ENCODE measurements at regions not wholly inside any gene's neighbourhood (a gene's known extent, or its start where the extent isn't known, plus 50 kb on each side); places are given as distances from the start of the nearest gene placed in this dataset.
"Not testable (repeated sequence)": the region's sequence is repeated elsewhere in the genome, so short reads cannot be mapped to it uniquely, and the experiment has no call there.

DNA sequence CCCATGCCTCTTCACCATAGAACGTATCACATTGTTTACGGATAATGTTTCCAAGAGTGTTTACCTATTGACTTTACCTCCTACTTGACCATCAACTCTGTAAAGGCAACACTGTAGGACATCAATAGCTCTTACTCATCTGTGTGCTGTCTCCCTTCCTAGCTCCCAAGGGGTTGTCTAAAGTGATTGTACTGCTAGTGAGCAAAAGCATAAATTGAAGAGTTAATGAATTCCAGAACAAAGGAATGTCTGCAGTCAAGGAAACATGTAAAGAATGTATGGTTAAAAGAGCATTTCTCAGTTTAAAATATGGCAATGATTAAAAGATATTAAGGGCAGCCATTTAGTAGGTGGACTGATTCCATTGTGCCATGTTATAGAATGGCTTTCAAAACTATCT lies 985.4 kb downstream of the TBC1D32 start:
- no peak for DNase-seq

DNA sequence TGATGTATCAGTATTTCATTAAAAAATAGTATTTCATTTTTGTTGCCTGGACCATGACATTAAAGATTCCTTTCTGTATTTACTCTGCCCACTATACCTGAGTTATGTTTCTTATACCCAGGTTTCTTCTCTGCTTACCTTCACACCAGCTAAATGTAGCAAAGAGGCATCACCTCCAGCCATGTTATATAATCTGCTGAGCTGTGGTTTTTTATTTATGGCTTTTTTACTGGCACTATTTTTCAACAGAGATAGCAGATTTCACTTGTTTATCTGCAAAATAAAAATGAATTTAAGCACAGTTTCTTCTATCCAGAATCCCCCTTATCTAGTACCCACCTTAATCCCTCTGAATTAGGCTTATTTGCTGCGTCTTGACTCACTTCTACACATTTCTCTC lies 979.0 kb upstream of the MAN1A1 start:
- no peak for DNase-seq

DNA sequence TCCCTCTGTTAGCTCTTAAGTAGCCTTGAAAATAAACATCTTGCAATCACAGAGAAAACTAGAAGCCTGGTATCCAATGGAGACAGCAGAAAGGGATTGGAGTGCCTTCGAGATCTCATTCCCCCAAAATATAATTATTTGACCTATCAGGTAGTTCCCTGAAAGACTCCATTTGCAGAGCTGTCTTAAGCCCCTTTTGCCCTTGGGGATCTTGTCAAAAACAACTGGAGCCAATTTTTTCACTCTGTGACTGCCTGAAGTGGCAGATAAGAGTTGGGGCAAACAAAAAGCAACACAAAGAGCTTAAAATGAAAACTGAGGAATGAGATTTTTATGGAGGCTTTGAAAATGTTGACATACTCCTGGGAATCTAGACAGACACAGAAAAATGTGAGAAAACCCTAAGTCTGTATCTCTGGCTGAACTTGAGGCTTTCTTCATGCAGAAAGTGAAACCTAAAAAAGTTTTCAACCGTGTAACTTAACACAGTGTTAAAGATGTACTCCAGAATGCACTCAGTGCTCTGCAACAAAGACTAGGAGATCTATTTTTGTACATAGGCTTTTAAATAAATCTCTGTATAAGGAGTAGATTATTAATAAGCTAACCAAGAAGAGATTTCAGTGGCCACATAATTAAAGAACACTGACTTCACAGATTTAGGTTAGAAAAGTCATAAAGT lies 971.1 kb upstream of the MAN1A1 start:
- no peak for DNase-seq

DNA sequence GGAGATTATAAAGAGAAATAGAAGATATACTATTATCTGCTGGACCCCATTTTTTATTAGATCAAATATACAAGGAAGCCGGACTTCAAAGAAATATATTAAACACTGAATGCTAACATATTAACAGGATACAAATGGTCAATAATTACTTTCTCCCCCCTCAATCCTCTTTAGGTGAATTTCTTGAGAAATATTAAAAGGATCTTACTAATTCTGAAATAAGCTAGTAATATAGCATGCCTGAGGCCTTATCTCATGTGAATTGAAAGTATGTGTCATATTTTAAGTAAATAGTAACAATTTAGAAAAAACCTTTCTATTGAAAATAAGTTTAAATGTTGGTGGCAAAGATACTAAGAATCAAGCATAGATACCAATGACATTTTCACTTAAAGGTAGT lies 954.7 kb upstream of the MAN1A1 start:
- no peak for DNase-seq

DNA sequence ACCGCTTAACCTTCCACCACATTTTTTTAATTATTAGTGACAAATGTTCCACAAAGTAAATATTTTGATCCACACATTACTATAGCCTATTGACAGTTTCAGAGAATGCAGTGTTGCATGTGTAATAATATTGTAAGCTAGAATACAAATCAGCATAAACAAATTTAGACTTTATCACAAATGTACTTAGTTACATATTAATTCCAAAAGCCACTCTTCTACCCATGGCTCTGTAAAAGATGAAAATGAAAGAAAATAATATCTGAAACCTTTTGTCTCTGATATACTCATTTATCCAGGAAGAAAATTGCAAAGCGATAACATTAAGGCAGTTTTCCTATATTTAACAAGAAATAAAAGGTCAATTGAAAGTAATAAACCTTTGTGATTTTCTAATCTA lies 954.0 kb upstream of the MAN1A1 start:
- DNase-seq, result no peak

DNA sequence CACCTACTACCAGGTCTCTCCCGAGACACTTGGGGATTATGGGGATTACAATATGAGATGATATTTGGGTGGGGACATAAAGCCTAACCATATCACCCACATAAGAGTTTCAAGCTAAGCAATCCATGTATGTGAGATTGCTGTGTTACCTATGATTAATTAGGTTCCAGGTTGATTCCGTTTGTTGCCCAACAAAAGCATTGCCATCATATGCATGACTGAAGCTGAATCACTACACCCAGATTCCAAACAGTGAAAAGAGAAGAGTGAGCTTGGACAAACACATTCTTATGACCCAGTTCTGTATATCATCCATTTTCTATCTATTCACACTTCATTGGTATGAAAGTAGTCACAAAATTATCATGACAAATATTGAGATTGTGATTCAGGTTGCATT lies 952.5 kb upstream of the MAN1A1 start:
- DNase-seq, result no peak

DNA sequence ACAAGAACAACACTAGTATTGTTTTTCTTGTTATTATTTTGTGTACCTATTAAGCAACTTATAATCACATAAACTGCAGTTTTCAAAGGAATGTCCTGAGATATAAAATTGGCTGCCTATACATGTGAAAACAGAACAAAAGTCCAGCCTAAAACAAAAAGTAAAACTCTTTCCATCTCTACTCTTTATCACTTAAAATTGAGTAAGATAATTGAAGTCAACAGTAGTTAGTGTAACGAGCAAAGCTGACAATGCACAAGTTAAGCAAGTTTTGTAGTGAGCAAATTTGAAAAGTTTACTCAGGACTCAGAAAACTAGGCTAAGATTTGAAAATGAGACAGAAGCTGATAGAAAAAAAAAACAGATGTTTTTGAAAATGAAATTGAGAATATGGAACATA lies 941.4 kb upstream of the MAN1A1 start:
- DNase-seq, result no peak

DNA sequence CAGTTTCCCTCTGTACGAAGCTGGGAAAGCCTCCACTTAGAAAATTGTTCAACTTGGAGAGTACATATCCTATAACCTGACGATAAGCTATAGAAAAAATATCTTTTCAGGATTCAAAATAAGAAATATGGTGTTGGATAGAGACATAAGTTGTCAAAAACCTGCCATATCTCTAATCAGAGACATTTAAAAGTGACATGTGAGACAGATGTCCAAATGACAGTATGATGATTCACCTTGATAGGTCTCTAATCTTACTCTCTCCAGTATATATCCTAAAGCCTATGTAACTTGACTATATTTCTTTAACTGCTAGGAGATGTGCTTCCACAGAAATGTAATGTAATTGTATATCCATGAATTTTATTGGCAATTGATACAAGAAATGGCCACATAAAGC lies 932.4 kb upstream of the MAN1A1 start:
- no peak for DNase-seq

DNA sequence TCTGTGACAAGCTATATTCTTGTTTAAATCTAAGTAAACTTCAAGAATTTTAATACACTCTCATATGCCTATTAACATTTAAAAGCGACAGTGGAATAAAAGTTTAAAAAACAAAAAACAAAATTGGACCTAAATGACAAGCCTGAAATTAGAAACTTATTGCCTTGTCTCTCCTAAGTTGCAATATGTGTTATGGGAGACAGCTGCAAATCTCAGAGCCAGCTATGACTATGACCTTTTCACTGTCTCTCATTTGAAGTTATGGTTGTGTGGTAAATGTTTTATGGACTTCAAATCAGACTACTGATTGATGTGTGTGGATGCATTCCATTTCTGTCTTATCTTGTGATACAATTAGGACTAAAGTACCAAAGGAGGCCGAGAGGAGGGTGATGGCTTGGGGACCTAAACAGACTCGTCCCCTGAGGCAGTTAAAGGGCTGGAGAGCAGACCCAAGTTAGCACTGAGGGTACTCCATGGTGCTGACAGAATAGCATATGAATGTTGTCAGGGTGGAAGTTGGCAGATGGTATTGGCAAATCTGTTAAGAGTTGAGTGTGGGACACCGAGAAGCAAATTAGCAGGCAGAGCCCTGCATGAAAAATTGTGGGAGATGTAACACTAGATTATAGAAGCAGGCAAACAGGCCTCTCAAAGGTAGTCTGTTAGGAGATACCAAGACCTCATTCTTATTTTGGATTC lies 930.1 kb upstream of the MAN1A1 start:
- DNase-seq, result no peak

DNA sequence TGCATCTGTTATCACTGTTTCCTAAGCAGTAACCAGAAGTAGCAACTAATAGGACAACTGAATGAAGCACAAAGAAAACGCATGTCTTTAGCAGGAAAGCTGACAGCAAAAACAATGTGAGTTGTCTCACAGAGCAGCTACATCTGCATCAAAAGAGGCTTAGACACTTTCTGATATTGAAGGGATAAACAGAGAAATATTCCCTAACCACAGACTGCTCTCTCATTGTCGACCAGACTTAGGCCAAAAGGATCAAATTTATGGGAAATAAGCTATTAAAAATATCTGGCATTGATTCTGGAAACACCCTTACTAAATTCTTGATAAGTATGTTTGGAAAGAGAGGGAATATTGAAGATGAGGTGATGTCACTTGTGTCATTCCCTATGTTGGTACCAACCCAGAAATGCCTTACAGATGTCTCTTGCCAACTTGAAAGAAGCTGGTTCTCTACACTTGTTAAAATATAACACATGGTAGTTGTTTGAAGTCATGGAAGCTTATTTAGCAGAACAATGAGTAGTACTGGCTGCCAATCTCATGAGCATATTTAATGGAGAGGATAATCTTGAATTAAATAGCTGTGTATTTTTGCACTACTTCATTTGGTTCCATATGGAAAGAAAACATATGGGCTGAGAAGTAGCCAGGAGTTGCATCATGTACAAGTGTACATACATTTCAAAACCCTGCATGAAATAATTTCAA lies 929.3 kb upstream of the MAN1A1 start:
- DNase-seq, result no peak

DNA sequence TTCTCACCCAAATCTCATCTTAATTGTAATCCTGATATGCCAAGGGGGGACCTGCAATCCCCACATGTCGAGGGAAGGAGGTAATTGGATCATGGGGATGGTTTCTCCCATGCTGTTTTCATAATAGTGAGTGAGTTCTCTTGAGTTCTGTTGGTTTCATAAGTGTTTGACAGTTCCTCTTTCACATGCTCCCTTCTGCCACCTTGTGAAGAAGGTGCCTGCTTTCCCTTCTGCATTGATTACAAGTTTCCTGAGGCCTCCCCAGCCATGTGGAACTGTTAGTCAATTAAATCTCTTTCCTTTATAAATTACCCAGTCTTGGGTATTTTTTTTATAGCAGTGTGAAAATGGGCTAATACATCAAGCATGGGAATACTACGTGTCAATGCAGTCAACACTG lies 925.0 kb upstream of the MAN1A1 start:
- no peak for DNase-seq

DNA sequence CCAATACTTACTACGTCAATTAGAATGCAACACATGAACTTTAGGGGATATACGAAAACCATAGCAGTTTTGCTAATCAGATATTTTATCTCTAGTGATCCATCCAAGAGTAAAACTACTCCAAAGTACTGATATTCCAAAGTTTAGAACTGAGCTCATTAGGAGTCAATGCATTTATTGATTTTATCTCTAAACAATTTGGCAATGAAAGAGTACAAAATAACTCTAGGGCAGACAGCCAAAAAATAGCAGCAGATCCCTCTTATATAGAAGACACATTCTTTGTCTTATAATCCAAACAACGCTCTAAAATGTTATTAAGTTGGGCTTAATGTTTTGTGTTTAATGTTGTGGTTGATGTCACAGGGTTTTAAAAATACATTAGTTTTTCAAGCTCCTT lies 923.9 kb upstream of the MAN1A1 start:
- no peak for DNase-seq

DNA sequence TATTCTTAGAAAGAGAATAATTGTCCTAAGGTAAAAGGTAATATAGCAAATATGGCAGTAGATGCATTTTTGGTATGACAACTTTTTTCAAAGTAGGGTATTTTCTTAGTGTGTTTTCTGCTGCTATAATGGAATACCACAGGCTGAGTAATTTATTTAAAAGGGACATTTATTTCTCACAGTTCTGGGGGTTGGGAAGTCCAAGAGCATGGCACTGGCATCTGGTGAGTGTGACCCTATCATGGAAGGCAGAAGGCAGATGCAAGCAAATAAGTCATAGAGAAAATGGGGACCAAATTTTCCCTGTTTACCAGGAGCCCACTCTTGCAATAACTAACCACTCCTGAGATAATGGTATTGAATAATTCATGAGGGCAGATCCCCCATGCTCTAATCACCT lies 922.5 kb upstream of the MAN1A1 start:
- no peak for DNase-seq

DNA sequence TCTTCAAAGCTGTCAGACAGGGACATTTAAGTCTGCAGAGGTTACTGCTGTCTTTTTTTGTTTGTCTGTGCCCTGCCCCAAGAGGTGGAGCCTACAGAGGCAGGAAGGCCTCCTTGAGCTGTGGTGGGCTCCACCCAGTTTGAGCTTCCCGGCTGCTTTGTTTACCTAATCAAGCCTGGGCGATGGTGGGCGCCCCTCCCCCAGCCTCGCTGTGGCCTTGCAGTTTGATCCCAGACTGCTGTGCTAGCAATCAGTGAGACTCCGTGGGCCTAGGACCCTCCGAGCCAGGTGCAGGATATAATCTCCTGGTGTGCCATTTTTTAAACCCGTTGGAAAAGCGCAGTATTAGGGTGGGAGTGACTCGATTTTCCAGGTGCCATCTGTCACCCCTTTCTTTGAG lies 918.7 kb upstream of the MAN1A1 start:
- not testable (repeated sequence) for DNase-seq

DNA sequence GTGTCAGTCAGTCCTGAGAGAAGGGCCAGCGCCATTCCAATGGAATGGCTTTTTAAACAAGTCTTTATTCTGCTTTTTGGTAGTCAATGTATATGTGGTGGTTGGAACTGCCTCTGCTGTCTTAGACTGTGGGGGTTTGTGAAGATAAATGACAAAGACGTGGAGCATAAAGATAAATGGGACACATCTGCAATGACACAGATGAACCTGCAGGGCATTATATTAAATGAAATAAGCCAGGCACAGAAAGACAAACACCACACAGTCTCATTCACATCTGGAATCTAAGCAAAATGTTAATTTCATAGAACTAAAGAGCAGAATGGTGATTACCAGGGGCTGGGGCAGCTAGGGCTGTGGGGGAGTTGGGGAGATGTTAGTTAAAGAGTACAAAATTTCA lies 912.8 kb upstream of the MAN1A1 start:
- no peak for DNase-seq

DNA sequence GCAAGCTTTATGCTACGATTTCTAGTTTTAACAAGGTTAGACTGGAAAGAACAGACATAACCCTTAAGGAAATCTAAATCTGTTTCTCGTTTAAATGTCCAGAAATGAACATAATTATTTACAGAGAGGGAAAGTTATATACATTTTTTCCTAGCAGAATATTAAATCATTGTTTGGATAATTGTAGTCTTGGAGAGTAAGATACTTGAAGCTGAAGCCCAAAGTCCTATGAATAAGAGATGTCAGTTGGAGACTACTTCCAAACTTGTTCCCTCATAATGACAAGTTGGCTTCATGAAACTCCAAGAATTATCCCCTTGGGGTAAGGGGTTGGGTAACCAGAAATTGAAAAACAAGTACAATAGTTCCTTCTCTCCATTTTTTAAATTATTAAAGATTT lies 911.1 kb upstream of the MAN1A1 start:
- no peak for DNase-seq

DNA sequence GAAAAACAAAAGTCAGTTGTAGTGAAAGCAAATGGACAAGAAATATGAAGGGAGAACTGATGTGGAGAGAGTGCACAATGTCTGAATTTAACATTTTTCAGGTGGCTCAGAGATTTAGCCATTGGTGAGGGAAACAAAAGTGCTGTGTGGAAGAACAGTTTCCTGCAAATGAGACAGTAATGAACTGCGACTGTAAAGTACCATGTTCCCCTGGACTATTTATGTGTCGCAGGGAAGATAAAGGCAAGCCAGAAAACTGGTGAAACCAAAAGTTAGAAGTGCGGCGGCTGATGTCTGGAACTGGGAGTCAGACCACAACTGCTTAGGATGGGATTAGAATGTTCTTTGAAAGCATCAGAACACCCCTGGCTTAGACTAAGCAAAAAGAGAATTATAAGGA lies 905.1 kb upstream of the MAN1A1 start:
- DNase-seq, result no peak

DNA sequence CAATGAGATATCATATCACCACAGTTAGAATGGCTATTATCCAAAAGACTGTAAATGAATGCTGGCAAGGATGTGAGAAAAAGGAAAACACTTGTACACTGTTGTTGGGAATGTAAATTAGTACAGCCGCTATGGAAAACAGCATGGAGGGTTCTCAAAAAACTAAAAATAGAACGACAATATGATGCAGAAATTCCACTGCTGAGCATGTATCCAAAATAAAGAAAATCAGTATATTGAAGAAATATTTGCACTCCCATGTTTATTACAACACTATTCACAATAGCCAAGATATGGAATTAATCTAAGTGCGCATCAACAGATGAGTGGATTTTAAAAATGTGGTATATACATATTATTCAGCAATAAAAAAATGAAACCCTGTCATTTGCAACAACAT lies 898.9 kb upstream of the MAN1A1 start:
- DNase-seq, result no peak

DNA sequence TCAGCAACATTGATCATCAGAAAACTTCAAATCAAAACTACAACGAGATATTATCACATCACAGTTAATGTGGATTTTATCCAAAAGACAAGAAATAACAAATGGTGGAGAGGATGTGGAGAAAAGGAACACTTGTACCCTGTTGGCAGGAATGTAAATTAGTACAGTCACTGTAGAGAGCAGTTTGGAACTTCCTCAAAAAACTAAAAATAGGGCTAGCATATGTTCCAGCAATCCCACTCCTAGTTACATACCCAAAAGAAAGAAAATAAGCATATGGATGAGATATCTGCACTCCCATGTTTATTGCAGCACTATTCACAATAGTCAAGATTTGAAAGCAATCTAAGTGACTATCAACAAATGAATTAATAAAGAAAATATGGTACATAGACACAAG lies 887.7 kb upstream of the MAN1A1 start:
- no peak for DNase-seq

DNA sequence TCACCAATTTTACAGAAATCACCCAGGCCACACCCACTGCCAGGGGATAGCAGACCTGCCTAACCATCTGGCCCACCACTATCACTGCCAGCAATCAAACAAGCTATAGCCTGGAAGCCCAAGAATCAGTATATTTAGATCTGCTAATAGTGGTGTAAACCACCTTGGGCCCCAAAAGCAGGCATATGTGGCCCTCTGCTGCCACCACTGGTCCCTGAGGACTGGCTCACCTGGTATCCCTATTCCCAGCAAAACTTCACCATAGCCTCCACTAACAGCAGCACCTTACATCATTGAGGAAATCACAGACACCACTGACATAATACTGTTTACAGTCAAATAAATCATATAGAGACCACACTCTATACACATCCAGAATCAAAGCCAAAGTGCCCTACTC lies 880.4 kb upstream of the MAN1A1 start:
- no peak for DNase-seq

DNA sequence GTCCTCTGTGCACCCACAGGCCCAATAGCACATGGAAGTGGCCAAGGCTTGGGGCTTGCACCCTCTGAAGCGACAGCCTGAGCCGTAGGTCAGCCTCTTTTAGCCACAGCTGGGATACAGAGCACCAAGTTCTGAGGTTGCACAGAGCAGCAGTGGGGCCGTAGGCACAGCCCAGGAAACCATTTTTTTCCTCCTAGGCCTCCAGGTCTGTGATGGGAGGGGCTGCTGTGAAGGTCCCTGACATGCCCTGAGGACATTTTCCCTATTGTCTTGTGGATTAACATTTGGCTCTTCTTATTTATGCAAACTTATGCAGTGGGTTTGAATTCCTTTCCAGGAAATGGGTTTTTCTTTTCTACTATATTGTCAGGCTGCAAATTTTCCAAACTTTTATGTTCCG lies 878.7 kb upstream of the MAN1A1 start:
- no peak for DNase-seq

DNA sequence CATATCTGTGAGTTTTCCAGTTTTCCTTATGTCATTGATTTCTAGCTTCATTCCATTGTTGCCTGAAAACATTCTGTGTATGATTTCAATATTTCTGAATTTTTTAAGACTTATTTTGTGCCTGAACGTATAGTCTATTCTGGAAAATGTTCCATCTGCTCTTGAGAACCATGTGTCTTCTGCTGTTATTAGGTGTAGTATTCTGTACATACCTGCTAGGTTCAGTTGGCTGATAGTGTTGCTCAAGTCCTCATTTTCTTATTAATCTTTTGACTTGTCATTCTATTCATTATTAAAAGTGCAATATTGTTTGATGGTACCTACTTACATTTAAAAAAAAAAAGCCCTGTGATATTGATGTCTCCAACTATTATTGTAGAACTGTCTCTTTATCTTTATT lies 869.8 kb upstream of the MAN1A1 start:
- no peak for DNase-seq

DNA sequence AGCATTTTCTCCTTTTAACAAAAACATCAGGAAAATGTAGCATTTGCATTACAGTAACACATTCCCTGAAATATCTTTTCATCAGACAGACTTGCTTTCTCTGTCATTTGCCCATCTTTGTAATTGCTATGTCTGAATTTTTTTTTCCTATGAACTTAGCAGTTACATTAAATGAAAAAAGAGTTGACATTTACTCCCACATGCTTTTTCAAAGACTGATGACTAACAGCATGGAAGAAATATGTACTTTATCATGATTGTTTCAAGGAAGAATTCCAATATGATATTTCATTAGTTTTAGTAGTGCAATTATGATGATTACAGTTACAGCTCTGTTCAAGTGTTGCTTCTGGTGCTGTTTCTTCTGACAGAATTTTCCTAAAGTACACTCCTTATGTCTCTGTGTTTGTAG lies 864.5 kb upstream of the MAN1A1 start:
- no peak for DNase-seq

Measured in NCI-H510A (cell line).